Middle frontal gyrus (tissue), 1 donor: ENCODE measurements at regions not wholly inside any gene's neighbourhood (a gene's known extent, or its start where the extent isn't known, plus 50 kb on each side); places are given as distances from the start of the nearest gene placed in this dataset.

Source experiments
- DNase-seq: peaks from one replicate; pipeline ENCODE4 v3.0.0-alpha.2; 2015; ENCODE audit warnings: low spot score; ENCODE audit errors: extremely low spot score

DNA sequence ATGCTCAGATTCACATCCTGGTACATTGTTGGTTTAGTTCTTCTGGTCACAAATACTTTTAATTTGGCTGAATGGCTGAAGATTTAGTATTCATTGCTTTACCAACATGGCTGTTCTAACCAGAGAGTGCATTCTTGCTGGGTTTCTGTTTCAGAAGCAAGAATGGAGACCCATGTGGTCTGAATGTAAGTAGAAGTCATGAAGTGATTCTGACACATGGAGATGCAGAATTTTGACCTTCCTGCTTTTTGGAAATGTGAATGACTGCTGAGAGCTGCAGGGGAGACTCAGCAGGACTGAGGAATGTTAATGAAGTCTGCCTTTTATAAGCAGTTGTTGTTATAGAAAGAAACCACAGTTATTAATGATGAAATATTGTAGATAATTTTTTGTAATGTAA, 576.1 kb upstream of the MARCKS start:
- no peak for DNase-seq

- no peak for DNase-seq
Observed at GRCh38 chr6:113281431-113281830, 575.7 kb upstream of the MARCKS start.

GRCh38 chr6:113287396-113287795, 569.7 kb upstream of the MARCKS start:
- DNase-seq, result no peak

GRCh38 chr6:113288409-113288808, 568.7 kb upstream of the MARCKS start:
- no peak for DNase-seq

DNA sequence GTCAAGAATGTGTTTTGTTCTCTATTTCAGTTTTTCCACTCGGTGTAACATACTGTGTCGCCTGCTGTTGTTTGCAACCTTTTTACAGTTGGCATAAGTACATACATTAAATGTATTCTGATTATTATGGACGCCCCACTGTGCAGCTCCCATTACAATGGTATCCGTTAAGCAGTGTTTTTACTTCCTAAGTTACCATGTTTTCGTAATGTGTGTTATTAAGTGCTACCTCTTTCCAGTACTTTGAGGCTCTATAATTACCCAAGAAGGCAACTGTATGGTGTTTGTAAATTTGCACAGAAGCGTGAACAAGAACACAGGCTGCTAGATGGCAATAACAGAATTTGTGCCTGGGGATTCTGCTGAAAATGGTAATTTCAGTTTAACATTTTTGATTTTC, 568.0 kb upstream of the MARCKS start:
- no peak for DNase-seq

DNA sequence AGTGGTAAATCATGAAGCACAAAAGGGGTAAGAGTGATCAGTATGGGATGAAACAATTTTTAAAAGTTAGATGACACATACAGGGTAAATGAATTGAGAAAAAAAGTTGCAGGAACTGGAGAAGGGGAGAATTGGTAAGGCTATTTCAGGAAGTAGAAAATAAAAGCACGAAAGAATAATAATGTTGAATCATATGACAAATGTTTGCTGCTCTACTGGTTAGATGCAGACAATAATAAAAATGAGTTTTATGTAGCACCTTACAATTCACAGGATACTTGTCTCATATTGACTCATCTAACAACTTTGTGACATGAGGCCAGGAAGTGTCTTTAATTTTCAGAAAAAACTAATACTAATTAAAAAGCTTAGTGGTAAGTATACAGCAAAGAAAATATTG, 566.5 kb upstream of the MARCKS start:
- DNase-seq, result no peak

GRCh38 chr6:113291751-113292445, 565.2 kb upstream of the MARCKS start:
- peak; percentile 16 for DNase-seq

DNA sequence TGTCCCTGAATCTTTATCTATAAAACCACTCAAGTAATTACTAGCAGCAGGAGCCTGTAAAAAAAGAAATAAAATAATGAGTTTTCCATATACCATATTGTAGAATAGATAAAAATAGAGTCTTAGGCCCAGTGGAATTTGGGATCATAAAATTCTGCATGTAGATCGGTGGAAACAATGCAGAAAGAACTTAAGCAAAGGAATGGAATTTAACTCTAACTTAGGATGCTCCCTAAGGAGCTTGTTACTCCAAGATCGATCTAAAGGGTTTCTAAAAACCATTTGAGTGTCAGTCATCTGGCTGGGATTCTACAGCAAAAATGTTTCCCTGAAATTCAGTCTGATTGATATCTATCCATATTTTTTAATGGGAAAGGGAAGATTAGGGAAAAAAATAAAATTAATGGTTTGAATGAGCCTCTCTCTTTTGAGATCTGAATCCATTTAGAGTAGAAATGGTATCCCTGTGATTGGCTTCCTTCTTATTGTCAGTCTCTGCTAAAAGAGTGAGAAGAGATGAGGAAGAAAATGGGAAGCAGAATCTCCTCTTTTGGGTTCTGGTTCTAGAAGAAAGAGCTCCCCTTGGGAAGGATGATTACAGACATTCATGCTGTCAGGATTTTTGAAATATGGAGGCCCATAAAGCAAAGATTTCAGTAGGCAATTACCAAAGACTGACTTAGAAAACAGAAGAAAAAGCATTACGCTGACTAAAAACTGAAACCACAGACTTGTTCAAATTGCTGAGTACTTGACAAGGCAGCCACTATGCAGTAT, 564.3 kb upstream of the MARCKS start:
- no peak for DNase-seq

DNA sequence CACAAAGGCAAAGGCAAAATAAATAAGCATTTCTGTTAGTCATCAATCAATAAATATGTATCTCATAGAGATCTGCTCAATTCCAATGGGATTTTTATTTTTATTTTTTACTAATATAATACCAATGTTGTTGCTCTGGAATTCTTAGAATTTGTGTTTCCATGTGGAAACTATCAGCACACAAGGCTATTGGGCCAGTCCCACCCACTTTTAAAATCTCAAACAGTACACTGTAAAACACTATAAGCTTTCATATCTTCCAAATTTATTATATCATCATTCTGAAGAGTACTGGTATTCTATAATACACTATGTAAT, 563.8 kb upstream of the MARCKS start:
- no peak for DNase-seq

DNA sequence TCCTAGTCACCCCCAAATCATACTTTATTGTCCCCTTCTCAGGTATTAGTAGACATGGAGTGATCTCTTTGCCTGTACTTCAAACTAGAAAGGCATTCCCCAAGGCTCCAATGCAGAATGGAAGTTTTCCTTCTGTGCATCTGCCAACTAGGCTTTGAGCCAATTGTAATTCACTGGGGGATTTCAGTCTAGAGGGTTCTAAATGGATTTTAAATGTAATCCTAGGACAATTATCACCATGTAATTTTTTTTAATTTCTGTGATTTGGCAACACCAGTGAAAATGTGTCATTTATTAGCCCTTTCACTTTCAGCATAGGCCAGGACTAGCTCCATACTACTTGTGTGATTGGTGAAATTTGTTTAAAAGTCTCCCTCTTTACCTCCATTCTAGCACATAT, 557.6 kb upstream of the MARCKS start:
- no peak for DNase-seq

DNA sequence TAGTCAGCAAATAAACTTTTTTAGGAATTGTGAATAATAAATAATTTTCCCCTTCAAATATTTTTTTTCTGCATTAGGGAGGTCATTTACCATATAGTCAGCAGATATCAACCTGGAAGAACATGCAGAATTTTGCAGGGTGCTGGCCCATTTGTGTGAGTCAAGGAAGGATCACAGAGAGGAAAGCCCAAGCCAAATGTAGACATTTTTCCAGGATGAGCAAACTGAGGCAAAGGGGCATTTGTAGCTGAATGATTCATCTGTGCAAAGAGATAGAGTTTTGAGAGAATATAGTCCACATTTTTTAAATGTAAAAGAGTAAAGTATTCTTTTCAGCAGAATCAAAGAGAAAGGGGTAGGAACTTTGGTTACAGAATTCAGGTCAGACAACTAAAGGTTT, 555.5 kb upstream of the MARCKS start:
- no peak for DNase-seq

DNA sequence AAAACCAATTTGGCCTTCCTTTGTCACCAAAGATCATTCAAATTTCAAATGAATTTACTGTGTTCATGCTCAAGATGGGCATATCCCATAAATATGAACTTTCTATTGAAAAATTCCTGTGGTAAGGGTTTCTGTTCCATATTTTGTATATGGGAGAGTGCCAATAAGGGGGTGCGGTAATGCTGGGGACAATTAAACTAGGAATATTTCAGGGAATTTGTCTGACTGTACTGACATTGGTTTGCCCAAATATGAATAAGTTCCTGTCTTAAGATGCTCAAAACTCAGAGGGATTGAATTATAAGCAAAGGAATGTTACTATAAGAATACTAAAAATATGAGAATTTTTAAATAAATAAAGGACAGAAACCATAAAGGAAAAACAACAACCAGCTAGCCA, 553.0 kb upstream of the MARCKS start:
- DNase-seq, result no peak

- DNase-seq, result no peak
Observed at GRCh38 chr6:113306552-113307145, 550.5 kb upstream of the MARCKS start.

GRCh38 chr6:113308266-113308665, 548.9 kb upstream of the MARCKS start:
- no peak for DNase-seq

GRCh38 chr6:113313841-113314240, 543.3 kb upstream of the MARCKS start:
- DNase-seq, result no peak

- DNase-seq, result no peak
Observed at GRCh38 chr6:113315165-113315564, 542.0 kb upstream of the MARCKS start.

DNA sequence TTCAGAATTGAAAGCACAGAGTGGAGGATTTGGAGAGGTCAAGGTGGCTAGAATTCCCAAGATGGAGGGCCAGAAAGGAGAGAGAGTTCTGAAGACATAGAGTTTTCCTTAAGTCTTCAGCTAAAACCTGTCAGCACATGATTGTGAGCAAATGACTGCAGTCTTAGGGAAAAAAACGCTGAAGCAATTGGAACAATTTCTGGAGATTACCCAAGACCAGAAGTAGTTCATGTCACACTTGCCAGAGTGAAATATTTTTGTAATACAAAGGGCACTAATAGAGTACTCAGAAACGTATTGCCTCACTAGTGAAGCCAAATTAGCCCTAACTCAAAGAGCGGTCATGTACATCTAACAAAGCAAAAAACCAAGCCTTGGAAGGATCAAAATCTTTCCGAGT, 541.3 kb upstream of the MARCKS start:
- DNase-seq, result no peak

GRCh38 chr6:113317442-113317841, 539.7 kb upstream of the MARCKS start:
- no peak for DNase-seq

DNA sequence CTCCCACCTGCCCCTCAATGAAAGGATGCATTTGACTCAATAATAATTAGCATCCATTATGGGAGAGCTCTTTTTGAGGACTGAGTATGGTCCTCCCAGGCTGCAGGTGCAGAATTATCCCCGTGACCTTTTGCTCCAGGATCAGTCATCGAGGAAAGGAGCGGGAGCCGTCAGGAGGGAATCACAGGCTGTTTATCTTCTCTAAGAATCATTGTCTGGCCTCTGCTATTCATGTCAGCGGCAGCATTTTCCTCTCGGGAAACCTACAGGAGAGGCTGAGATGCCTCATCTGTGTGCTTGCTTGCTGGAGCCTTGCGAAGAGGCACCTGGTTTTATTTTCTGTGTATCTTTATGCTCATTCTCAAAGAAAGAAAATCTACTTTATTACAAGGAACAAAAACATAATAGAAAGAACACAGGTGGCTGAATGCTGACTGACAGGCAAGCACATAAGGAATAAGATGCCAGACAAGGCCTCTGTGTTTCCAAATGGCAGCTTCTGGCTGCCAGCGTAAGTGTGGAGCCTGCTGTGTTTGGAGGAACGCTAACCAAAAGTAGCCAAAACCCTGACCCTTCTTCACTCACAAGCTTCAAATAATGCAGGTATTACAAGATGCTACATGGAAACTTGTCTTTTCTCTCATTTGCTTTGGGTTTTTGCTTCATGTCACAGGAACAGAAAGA, 539.1 kb upstream of the MARCKS start:
- no peak for DNase-seq

GRCh38 chr6:113318575-113318917, 538.6 kb upstream of the MARCKS start:
- DNase-seq, result no peak

DNA sequence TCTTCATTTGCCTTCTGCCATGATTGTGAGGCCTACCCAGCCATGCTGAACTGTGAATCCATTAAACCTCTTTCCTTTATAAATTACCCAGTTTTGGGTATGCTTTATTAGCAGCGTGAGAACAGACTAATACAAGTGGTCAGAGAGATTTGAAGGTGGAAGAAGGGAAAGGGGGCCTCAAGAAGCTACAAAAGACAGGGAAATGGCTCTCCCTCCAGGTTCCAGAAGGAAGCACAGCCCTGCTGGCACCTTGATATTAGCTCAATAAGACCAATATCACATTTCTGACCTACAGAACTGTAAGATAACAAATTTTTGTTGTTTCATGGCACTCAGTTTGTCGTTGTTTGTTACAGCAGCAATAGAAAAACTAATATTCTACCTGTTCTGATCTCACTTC, 536.5 kb upstream of the MARCKS start:
- DNase-seq, result no peak

GRCh38 chr6:113326781-113327180, 530.4 kb upstream of the MARCKS start:
- DNase-seq, result no peak
